ENCODE measurements at regions not wholly inside any gene's neighbourhood (a gene's known extent, or its start where the extent isn't known, plus 50 kb on each side); places are given as distances from the start of the nearest gene placed in this dataset.
"Not testable (repeated sequence)": the region's sequence is repeated elsewhere in the genome, so short reads cannot be mapped to it uniquely, and the experiment has no call there.

DNA sequence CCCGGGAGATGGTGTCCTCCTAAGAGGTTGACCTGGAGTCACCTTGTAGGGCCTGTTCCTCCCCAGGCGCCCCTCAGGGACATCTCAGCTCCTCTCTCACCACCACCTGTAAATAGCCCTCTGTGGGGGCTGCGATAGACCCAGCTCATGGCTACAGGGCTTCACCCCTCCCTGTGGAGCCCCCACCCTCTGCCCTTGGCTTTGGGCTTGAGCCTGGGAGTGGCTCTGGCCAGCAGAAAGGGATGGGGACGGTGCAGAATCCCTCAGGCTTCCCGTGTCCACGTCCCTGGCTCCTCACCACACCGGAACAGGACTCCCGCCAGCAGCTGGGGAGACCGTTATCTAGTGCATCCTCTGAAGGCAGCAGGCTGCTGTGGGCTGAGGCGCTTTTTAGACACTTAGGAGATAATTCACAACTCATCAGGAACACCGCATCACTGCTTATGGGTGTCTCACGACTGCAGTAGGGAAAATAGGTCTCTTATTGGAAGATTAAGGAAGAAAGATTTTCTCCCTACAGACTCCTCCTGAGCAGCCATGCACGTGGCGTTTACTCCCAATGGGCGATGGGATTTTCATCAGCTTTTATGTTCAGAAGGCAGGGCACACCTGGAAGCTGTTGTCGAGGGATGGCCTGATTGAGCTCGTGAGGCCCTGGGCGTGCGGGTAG, 253.1 kb downstream of the ADGRD1 start:
- TF ChIP-seq, protein P1, sequence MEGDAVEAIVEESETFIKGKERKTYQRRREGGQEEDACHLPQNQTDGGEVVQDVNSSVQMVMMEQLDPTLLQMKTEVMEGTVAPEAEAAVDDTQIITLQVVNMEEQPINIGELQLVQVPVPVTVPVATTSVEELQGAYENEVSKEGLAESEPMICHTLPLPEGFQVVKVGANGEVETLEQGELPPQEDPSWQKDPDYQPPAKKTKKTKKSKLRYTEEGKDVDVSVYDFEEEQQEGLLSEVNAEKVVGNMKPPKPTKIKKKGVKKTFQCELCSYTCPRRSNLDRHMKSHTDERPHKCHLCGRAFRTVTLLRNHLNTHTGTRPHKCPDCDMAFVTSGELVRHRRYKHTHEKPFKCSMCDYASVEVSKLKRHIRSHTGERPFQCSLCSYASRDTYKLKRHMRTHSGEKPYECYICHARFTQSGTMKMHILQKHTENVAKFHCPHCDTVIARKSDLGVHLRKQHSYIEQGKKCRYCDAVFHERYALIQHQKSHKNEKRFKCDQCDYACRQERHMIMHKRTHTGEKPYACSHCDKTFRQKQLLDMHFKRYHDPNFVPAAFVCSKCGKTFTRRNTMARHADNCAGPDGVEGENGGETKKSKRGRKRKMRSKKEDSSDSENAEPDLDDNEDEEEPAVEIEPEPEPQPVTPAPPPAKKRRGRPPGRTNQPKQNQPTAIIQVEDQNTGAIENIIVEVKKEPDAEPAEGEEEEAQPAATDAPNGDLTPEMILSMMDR (conservative IDR thresholded peaks at IDR 0.05; ENCODE audit: low read depth, low read length): not testable (repeated sequence)
- not testable (repeated sequence) for TF ChIP-seq EZH2 (IDR thresholded peaks at IDR 0.05; ENCODE audit: borderline replicate concordance, low read depth, low read length, poor library complexity, severe bottlenecking)
